Breast epithelium (tissue), 4 donors: ENCODE measurements at regions not wholly inside any gene's neighbourhood (a gene's known extent, or its start where the extent isn't known, plus 50 kb on each side); places are given as distances from the start of the nearest gene placed in this dataset.
"Not testable (repeated sequence)": the region's sequence is repeated elsewhere in the genome, so short reads cannot be mapped to it uniquely, and the experiment has no call there.

Experiments used
- DNase-seq, 2 donors: peaks; one replicate each; pipeline ENCODE4 v3.0.0-alpha.2; 2019; ENCODE audit warnings: low spot score in 2 of 2
- H3K27ac ChIP-seq, 2 donors: fragments of 200-600 bp; sonication (generic) in 1 of 2; one replicate each; pipeline ENCODE4 v1.5.1; 2016 to 2019; ENCODE audit warnings: mild to moderate bottlenecking in 1 of 2
- H3K27me3 ChIP-seq, 2 donors: fragments of 200-600 bp; sonication (generic) in 1 of 2; one replicate each; pipeline versions ENCODE4 v1.5.1 to v1.6.0; 2017 to 2019; ENCODE audit warnings: control low read depth in 1 of 2, mild to moderate bottlenecking in 1 of 2
- H3K36me3 ChIP-seq: fragments of 200-600 bp; one replicate; pipeline ENCODE4 v1.5.1; 2019
- H3K4me1 ChIP-seq, 2 donors: fragments of 200-600 bp; sonication (generic); one replicate each; pipeline ENCODE4 v1.5.1; 2016 to 2019; ENCODE audit warnings: control low read depth in 1 of 2
- H3K4me3 ChIP-seq, 3 donors: fragments of 200-600 bp; sonication (generic); 1 replicate in 2 of 3; 2 replicates in 1 of 3; pipeline ENCODE4 v1.5.1; 2016 to 2019; ENCODE audit warnings: mild to moderate bottlenecking in 3 of 3, moderate library complexity in 2 of 3
- H3K9me3 ChIP-seq, 2 donors: fragments of 200-600 bp; sonication (generic) in 1 of 2; one replicate each; pipeline ENCODE4 v1.5.1; 2016 to 2019; ENCODE audit warnings: control low read depth in 1 of 2
- POLR2A ChIP-seq: fragments of 450-650 bp; IDR thresholded peaks from one replicate; pipeline ENCODE4 v1.6.1; 2016; ENCODE audit warnings: antibody characterized with exemption, mild to moderate bottlenecking, moderate library complexity
- POLR2AphosphoS5 ChIP-seq, 3 donors: sonication (generic); formaldehyde crosslinking; IDR thresholded peaks; one replicate each; pipeline ENCODE4 v1.6.1; 2017; ENCODE audit warnings: antibody characterized with exemption in 3 of 3
- intact Hi-C: fragments of 100-400 bp; cut with DNase I; formaldehyde crosslinking; loops from one replicate; pipeline ENCODE4 v1.15.1; 2023; ENCODE audit warnings: low total_unique reads
- TF ChIP-seq, protein P1 (sequence below), 3 donors: fragments of 450-650 bp; IDR thresholded peaks; one replicate each; pipeline ENCODE4 v1.5.1; 2016 to 2017; ENCODE audit warnings: antibody characterized with exemption in 3 of 3, mild to moderate bottlenecking in 3 of 3, moderate library complexity in 3 of 3

DNA sequence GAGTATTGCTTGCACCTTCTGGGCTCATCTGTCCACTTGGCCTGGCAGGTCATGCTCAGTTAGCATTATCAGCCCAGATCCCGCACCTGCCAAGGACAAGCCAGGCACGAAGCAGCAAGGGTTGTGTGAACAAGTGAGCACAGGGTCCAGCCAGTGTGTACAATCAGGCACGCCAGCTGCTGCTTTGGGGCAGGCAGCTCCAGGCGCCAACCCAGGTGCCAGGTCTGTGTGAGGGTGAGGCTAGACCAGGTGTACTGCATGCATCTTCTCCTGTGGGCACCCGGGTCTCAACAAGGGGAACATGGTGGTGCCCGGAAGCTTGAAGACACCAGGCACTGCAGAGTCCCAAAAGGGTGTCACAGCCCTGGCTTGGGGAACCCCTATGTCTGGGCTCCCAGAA, 1446.8 kb downstream of the PCDH9 start:
- no peak for DNase-seq
- no peaks in the 10 kb centered on the region for H3K36me3 ChIP-seq
- H3K27ac ChIP-seq, result no peak overlapping the region
- H3K9me3 ChIP-seq, result no peaks in the 10 kb centered on the region
- no peaks in the 10 kb centered on the region for H3K27me3 ChIP-seq
- no peak overlapping the region for H3K4me3 ChIP-seq
- no peaks in the 10 kb centered on the region for H3K4me1 ChIP-seq
- TF ChIP-seq POLR2AphosphoS5 (IDR thresholded peaks at IDR 0.05), result no peak
- TF ChIP-seq, protein P1, sequence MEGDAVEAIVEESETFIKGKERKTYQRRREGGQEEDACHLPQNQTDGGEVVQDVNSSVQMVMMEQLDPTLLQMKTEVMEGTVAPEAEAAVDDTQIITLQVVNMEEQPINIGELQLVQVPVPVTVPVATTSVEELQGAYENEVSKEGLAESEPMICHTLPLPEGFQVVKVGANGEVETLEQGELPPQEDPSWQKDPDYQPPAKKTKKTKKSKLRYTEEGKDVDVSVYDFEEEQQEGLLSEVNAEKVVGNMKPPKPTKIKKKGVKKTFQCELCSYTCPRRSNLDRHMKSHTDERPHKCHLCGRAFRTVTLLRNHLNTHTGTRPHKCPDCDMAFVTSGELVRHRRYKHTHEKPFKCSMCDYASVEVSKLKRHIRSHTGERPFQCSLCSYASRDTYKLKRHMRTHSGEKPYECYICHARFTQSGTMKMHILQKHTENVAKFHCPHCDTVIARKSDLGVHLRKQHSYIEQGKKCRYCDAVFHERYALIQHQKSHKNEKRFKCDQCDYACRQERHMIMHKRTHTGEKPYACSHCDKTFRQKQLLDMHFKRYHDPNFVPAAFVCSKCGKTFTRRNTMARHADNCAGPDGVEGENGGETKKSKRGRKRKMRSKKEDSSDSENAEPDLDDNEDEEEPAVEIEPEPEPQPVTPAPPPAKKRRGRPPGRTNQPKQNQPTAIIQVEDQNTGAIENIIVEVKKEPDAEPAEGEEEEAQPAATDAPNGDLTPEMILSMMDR (IDR thresholded peaks at IDR 0.05), result no peak
- TF ChIP-seq POLR2A, result no peak
- intact Hi-C loops, result no loop called here

DNA sequence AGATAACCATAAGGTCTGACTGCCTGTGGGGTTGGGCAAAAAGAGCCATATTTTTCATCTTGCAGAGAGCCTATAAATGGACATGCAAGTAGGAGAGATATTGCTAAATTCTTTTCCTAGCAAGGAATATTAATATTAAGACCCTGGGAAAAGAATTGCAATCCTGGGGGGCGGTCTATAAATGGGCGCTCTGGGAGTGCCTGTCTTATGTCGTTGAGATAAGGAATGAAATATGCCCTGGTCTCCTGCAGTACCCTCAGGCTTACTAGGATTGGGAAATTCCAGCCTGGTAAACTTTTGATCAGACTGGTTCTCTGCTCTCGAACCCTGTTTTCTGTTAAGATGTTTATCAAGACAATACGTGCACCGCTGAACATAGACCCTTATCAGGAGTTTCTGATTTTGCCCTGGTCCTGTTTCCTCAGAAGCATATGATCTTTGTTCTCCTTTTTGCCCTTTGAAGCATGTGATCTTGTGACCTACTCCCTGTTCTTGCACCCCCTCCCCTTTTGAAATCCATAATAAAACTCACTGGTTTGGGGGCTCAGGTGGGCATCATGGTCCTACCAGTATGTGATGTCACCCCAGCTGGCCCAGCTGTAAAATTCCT, 1458.3 kb downstream of the PCDH9 start:
- intact Hi-C loops, result not testable (repeated sequence)

DNA sequence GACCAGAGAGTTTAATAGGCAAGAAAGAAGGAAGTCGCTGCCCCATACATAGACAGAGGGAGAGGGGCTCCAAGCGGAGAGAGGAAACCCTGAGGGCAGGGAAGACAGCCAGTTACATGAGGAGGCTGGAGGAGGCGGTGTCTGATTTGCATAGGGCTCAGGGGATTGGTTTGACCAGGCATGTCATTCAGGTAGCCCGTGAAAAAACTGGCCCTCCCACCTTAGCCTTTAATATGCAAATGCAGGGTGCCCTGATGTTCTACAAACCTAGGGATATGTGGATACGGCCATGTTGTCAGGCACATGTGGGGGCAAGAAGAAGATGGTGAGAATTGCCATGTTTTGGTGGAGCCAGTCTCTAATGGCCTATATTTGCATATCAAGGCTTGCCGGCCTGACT, 1461.6 kb downstream of the PCDH9 start:
- no peak overlapping the region for H3K4me3 ChIP-seq
- no peak overlapping the region for H3K27ac ChIP-seq
- DNase-seq, result no peak
- no peaks in the 10 kb centered on the region for H3K36me3 ChIP-seq
- H3K27me3 ChIP-seq, result no peaks in the 10 kb centered on the region
- intact Hi-C loops, result no loop called here
- no peaks in the 10 kb centered on the region for H3K4me1 ChIP-seq
- TF ChIP-seq, protein P1 (IDR thresholded peaks at IDR 0.05), result no peak
- TF ChIP-seq POLR2A (no peak), POLR2AphosphoS5 (IDR thresholded peaks at IDR 0.05) (no peak)
- peaks cover 20% of the 10 kb centered on the region in 2 donors for H3K9me3 ChIP-seq

More for the DNA sequence above, 1458.3 kb downstream of the PCDH9 start:
- not testable (repeated sequence) for DNase-seq, H3K36me3 ChIP-seq, H3K27me3 ChIP-seq, H3K4me3 ChIP-seq, H3K4me1 ChIP-seq, H3K27ac ChIP-seq
- peaks cover 20% of the 10 kb centered on the region in 2 donors for H3K9me3 ChIP-seq

DNA sequence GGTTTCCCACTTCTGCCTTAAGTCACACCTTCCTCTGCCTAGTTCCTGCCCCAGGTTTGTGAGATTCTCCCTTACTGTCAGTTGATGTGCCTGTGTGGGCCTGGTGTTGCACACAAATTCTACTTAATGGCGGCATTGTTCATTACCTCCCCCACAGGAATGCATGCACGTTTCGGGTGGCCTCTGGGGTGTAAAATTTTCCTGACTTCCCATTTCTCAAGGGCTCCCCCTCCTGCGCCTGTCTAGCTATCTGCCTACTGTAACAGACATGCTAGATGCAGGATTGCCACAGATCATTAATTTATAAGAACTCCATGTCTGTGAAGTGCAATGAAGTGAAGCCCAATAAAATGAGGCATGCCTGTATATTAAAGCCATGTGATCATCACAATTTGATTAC, 1466.3 kb downstream of the PCDH9 start:
- intact Hi-C loops, result loop anchor here (1.0 kb wide), 1 partner anchor 9 kb away; no protein-coding TSS in a partner anchor
- Histone ChIP-seq H3K9me3 (peaks cover 0 to under 1% of the 10 kb centered on the region in 2 donors), H3K4me3 (no peak overlapping the region), H3K27me3 (no peaks in the 10 kb centered on the region), H3K36me3 (no peaks in the 10 kb centered on the region), H3K4me1 (no peaks in the 10 kb centered on the region), H3K27ac (no peak overlapping the region)
- TF ChIP-seq, protein P1 (IDR thresholded peaks at IDR 0.05), result no peak
- TF ChIP-seq POLR2AphosphoS5 (IDR thresholded peaks at IDR 0.05) (no peak), POLR2A (no peak)
- DNase-seq, result no peak

DNA sequence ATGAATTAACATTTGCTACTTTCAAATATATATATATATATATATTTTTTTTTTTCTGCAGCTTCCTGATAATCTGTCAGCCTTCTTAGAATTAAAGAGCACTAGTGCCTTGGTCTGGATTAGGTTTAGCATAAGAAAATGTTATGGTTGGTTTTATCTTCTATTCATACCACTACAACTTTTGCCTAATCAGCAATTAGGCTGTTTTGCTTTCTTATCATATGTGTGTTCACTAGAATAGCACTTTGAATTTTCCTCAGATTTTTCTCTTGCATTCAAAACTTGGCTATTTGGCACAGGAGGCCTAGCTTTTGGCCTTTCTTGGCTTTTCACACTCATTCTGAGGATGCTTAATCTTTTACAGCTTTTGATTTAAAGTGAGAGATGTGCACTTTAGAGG, 1468.1 kb downstream of the PCDH9 start:
- H3K36me3 ChIP-seq, result no peaks in the 10 kb centered on the region
- TF ChIP-seq POLR2AphosphoS5 (IDR thresholded peaks at IDR 0.05) (no peak), POLR2A (no peak)
- TF ChIP-seq, protein P1 (IDR thresholded peaks at IDR 0.05), result no peak
- H3K4me1 ChIP-seq, result no peaks in the 10 kb centered on the region
- H3K27ac ChIP-seq, result no peak overlapping the region
- peaks cover 0 to 7% of the 10 kb centered on the region in 2 donors for H3K9me3 ChIP-seq
- no peak for DNase-seq
- H3K4me3 ChIP-seq, result no peak overlapping the region
- intact Hi-C loops, result no loop called here
- H3K27me3 ChIP-seq, result no peaks in the 10 kb centered on the region
